ENCODE measurements at regions not wholly inside any gene's neighbourhood (a gene's known extent, or its start where the extent isn't known, plus 50 kb on each side); places are given as distances from the start of the nearest gene placed in this dataset.

GRCh38 chr12:60112063-60112462 lies 516.2 kb downstream of the SLC16A7 start:
- intact Hi-C loops (cut with DNase I; ENCODE audit: low total_unique reads) = no loop called here
- TF ChIP-seq POLR2A (IDR thresholded peaks at IDR 0.05) = no peak
- TF ChIP-seq, protein P1, sequence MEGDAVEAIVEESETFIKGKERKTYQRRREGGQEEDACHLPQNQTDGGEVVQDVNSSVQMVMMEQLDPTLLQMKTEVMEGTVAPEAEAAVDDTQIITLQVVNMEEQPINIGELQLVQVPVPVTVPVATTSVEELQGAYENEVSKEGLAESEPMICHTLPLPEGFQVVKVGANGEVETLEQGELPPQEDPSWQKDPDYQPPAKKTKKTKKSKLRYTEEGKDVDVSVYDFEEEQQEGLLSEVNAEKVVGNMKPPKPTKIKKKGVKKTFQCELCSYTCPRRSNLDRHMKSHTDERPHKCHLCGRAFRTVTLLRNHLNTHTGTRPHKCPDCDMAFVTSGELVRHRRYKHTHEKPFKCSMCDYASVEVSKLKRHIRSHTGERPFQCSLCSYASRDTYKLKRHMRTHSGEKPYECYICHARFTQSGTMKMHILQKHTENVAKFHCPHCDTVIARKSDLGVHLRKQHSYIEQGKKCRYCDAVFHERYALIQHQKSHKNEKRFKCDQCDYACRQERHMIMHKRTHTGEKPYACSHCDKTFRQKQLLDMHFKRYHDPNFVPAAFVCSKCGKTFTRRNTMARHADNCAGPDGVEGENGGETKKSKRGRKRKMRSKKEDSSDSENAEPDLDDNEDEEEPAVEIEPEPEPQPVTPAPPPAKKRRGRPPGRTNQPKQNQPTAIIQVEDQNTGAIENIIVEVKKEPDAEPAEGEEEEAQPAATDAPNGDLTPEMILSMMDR (IDR thresholded peaks at IDR 0.05) = no peak
- WGBS, 2 donors = 87 to 90% methylated on average over 2 of the region's 2 CpGs
- DNase-seq (ENCODE audit: low spot score in 2 of 2) = no peak
- H3K4me3 ChIP-seq (ENCODE audit: low read depth, poor library complexity, severe bottlenecking) = no peak overlapping the region

DNA sequence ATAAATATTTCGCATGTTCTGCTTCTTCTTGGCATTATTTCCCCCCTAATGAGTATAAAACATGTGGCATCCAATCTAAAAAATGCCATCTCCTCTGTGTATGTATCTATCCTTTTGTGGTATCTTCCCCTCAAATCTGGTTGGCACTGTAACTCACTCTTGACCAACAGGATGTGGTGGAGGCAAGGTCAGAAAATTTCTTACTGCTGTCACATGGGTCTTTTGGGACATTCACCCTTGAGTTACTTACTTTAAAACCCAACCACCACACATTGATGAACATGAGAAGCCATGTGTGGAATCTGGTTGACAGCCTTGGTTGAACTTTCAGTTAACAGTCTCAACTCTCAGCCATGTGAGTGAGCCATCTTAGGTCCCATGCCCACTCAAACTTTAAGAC lies 516.9 kb downstream of the SLC16A7 start:
- intact Hi-C loops (cut with DNase I; ENCODE audit: low total_unique reads) = no loop called here
- 0 to 4% methylated on average over 1 of the region's 1 CpG for WGBS, 2 donors
- no peak for DNase-seq (ENCODE audit: low spot score in 2 of 2)
- TF ChIP-seq, protein P1 (IDR thresholded peaks at IDR 0.05) = no peak
- TF ChIP-seq POLR2A (IDR thresholded peaks at IDR 0.05) = no peak
- no peak overlapping the region for H3K4me3 ChIP-seq (ENCODE audit: low read depth, poor library complexity, severe bottlenecking)

DNA sequence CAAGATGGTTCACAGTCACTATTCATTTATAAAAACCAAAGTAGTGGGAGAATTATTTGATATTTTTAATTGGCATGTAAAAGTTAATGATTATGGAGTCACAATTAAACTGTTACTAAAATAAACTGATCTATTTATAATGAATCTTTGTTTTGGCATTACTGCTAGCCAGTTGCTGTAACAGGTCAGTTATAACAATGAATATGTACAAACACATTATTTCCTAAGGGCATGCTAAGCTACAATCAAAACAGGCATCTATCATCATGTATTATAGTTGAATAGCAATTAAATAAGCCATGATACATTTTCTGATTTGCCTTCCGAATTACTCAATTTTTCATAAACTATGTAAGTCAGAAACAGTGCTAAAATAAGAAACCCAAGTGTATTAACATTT lies 518.3 kb downstream of the SLC16A7 start:
- DNase-seq (ENCODE audit: low spot score in 2 of 2) = no peak
- no peak for TF ChIP-seq POLR2A (IDR thresholded peaks at IDR 0.05)
- TF ChIP-seq, protein P1 (IDR thresholded peaks at IDR 0.05) = no peak
- 79 to 86% methylated on average over 1 of the region's 1 CpG for WGBS, 2 donors
- H3K4me3 ChIP-seq (ENCODE audit: low read depth, poor library complexity, severe bottlenecking) = no peak overlapping the region
- intact Hi-C loops (cut with DNase I; ENCODE audit: low total_unique reads) = no loop called here

- TF ChIP-seq, protein P1 (IDR thresholded peaks at IDR 0.05) = no peak
- TF ChIP-seq POLR2A (IDR thresholded peaks at IDR 0.05) = no peak
- intact Hi-C loops (cut with DNase I; ENCODE audit: low total_unique reads) = no loop called here
- DNase-seq (ENCODE audit: low spot score in 2 of 2) = no peak
- 58 to 79% methylated on average over 2 of the region's 2 CpGs for WGBS, 2 donors
- no peak overlapping the region for H3K4me3 ChIP-seq (ENCODE audit: low read depth, poor library complexity, severe bottlenecking)
Measured at GRCh38 chr12:60119327-60119726, 523.5 kb downstream of the SLC16A7 start.

- H3K4me3 ChIP-seq (ENCODE audit: low read depth, poor library complexity, severe bottlenecking) = no peak overlapping the region
- no peak for TF ChIP-seq POLR2A (IDR thresholded peaks at IDR 0.05)
- TF ChIP-seq, protein P1 (IDR thresholded peaks at IDR 0.05) = no peak
- intact Hi-C loops (cut with DNase I; ENCODE audit: low total_unique reads) = no loop called here
- WGBS, 2 donors = 82 to 83% methylated on average over 5 of the region's 5 CpGs
- DNase-seq (ENCODE audit: low spot score in 2 of 2) = no peak
Measured at GRCh38 chr12:60120199-60120598, 524.4 kb downstream of the SLC16A7 start.

- no peak for DNase-seq (ENCODE audit: low spot score in 2 of 2)
- 26 to 38% methylated on average over 1 of the region's 1 CpG for WGBS, 2 donors
- no peak overlapping the region for H3K4me3 ChIP-seq (ENCODE audit: low read depth, poor library complexity, severe bottlenecking)
- TF ChIP-seq POLR2A (IDR thresholded peaks at IDR 0.05) = no peak
- TF ChIP-seq, protein P1 (IDR thresholded peaks at IDR 0.05) = no peak
- intact Hi-C loops (cut with DNase I; ENCODE audit: low total_unique reads) = no loop called here
Measured at GRCh38 chr12:60123557-60123956, 527.7 kb downstream of the SLC16A7 start.
